Keratinocyte (primary cell): ENCODE measurements at regions not wholly inside any gene's neighbourhood (a gene's known extent, or its start where the extent isn't known, plus 50 kb on each side); places are given as distances from the start of the nearest gene placed in this dataset.

ENCODE experiments used
- DNase-seq: peaks from one replicate; pipeline ENCODE4 v3.0.0-alpha.2; 2011; ENCODE audit warnings: low read depth, missing footprints, low spot score
- FAIRE-seq: peaks from 2 replicates; lab custom pipeline; 2011; peaks lifted over from hg19 to GRCh38; lab: Jason Lieb, UNC
- H2AFZ ChIP-seq: 2 replicates; pipeline ENCODE4 v1.6.0; 2012; ENCODE audit warnings: low read length, control low read depth, inconsistent platforms; ENCODE audit not compliant: control insufficient read depth
- H3K27ac ChIP-seq: 2 replicates; pipeline ENCODE4 v1.5.1; 2011; ENCODE audit warnings: low read length; ENCODE audit not compliant: control insufficient read depth, insufficient read depth
- H3K27me3 ChIP-seq: 3 replicates; pipeline ENCODE4 v1.6.0; 2011; ENCODE audit warnings: low read length; ENCODE audit not compliant: control insufficient read depth, insufficient read depth; ENCODE audit errors: extremely low read depth
- H3K36me3 ChIP-seq, 2 experiments: 2 replicates in 1 of 2; 3 replicates in 1 of 2; pipeline ENCODE4 v1.5.1; 2011; ENCODE audit warnings: low read length in 2 of 2, mild to moderate bottlenecking in 1 of 2; ENCODE audit not compliant: control insufficient read depth in 2 of 2, insufficient read depth in 2 of 2; ENCODE audit errors: extremely low read depth in 1 of 2
- H3K4me1 ChIP-seq: 3 replicates; pipeline ENCODE4 v1.5.1; 2011; ENCODE audit warnings: low read length; ENCODE audit not compliant: control insufficient read depth, insufficient read depth; ENCODE audit errors: extremely low read depth
- H3K4me2 ChIP-seq: 3 replicates; pipeline ENCODE4 v1.6.0; 2011; ENCODE audit warnings: low read depth, low read length; ENCODE audit not compliant: control insufficient read depth, insufficient read depth; ENCODE audit errors: extremely low read depth
- H3K4me3 ChIP-seq, 3 experiments: fragments of 200-600 bp in 1 of 3; sonication (generic) in 1 of 3; 2 replicates in 2 of 3; 3 replicates in 1 of 3; pipeline ENCODE4 v1.5.1; 2011 to 2016; ENCODE audit warnings: low read length in 3 of 3, mild to moderate bottlenecking in 3 of 3, control low read depth in 2 of 3, inconsistent platforms in 1 of 3, low read depth in 1 of 3, mixed read lengths in 1 of 3, mixed run types in 1 of 3, moderate library complexity in 1 of 3; ENCODE audit not compliant: control insufficient read depth in 2 of 3, insufficient read depth in 2 of 3; ENCODE audit errors: extremely low read depth in 1 of 3
- H3K79me2 ChIP-seq: 2 replicates; pipeline ENCODE4 v1.6.0; 2012; ENCODE audit warnings: low read length; ENCODE audit not compliant: control insufficient read depth, insufficient read depth
- H3K9ac ChIP-seq: 3 replicates; pipeline ENCODE4 v1.6.0; 2011; ENCODE audit warnings: low read length; ENCODE audit not compliant: control insufficient read depth, insufficient read depth; ENCODE audit errors: extremely low read depth
- H3K9me1 ChIP-seq: 3 replicates; pipeline ENCODE4 v1.6.0; 2011; ENCODE audit warnings: low read length; ENCODE audit not compliant: control insufficient read depth, insufficient read depth; ENCODE audit errors: extremely low read depth
- H3K9me3 ChIP-seq: 2 replicates; pipeline ENCODE4 v1.5.1; 2012; ENCODE audit warnings: low read depth, low read length; ENCODE audit not compliant: control insufficient read depth
- H4K20me1 ChIP-seq: 3 replicates; pipeline ENCODE4 v1.6.0; 2011; ENCODE audit warnings: low read length; ENCODE audit not compliant: control insufficient read depth, insufficient read depth; ENCODE audit errors: extremely low read depth
- EZH2 ChIP-seq: IDR thresholded peaks from one replicate; pipeline ENCODE4 v1.6.1; 2012; ENCODE audit warnings: inconsistent platforms, mild to moderate bottlenecking, low read length, moderate library complexity
- dilution Hi-C: fragments of 300-500 bp; cut with MboI; formaldehyde crosslinking; loops from one replicate; pipeline ENCODE4 v1.7.0; 2020; ENCODE audit warnings: low sequenced_read_pairs; ENCODE audit not compliant: extremely low pct_ligation_motif_present
- TF ChIP-seq, protein P1 (sequence below), 3 experiments: IDR thresholded peaks in 1 of 3; conservative IDR thresholded peaks in 1 of 3; optimal IDR thresholded peaks in 1 of 3; 2 replicates in 2 of 3; 3 replicates in 1 of 3; pipeline versions ENCODE3 to v1.5.1; 2011; ENCODE audit warnings: low read length in 3 of 3, mild to moderate bottlenecking in 3 of 3, moderate library complexity in 2 of 3, control low read depth in 1 of 3, inconsistent platforms in 1 of 3; ENCODE audit not compliant: insufficient read depth in 2 of 3; ENCODE audit errors: extremely low read depth in 1 of 3

DNA sequence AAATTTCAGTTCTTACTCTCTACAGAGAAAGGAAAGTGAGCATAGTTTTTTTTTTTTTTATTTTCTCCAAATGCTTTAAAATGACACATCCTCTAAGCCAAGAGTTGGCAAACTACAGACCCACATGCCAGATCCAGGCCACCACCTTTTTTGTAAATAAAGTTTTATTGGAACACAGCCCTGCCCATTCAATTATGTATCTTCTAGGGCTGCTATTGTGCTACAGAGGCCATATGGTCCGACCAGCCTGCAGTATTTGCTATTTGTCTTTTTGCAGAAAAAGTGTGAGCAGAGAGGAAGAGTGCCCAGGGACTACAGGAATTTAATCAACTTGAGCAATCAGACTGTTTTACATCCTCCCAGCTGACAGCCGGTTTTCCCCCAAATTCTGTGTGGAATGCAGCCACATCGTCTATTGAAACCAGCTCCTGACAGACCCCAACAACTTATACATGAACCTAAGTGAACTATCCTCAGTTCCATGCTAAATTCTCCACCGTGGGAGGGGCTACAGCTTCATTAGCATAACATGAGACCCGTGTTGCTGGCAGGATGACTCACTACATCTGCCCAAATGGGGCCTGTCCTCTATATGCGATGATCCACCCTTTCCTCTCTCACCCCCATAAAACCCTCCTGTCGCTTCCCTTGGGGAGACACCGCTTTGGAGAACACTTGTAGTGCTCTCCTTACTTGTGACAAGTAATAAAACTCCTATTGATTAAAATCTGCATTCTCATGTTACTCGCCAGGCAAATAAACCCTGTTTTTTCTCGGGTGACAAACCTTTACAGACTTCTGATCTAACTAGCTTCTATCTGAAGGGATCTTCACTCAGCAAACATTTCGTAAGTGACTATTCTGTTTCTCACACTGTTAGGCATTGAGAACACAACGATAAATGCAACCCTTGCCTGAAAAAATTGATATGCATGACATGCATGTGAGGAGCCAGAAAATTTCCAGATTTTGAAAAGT is 149.4 kb upstream of the HS3ST3A1 start:
- no peak overlapping the region for H3K9ac ChIP-seq
- DNase-seq, result no peak

DNA sequence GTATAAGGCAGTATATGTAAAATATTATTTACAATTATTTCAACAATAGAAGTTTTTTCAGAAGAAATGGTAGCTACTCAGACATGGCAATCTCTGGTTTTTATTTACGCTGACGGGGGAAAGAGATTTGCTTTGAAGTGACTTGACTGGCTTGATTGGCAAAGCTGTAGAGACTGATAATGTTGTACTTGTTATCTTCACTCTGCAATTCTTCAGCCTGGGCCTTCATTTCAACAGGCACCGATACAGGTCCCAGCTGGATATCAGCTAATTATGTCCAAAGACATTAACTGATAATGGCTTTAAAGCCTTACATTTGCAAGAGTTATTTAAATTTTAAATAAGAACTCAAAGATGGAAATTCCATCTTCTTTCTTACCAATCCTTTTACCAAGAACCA is 151.4 kb upstream of the HS3ST3A1 start:
- H3K9me1 ChIP-seq, result no peaks in the 10 kb centered on the region
- H4K20me1 ChIP-seq, result no peaks in the 10 kb centered on the region
- no peak overlapping the region for H2AFZ ChIP-seq
- no peaks in the 10 kb centered on the region for H3K27me3 ChIP-seq
- no peak overlapping the region for H3K27ac ChIP-seq
- no peaks in the 10 kb centered on the region for H3K79me2 ChIP-seq
- no peak overlapping the region for H3K9ac ChIP-seq
- no peaks in the 10 kb centered on the region for H3K9me3 ChIP-seq
- H3K4me3 ChIP-seq, result no peak overlapping the region
- DNase-seq, result no peak
- H3K4me2 ChIP-seq, result no peak overlapping the region
- no peak for FAIRE-seq
- dilution Hi-C loops, result no loop called here
- H3K36me3 ChIP-seq, result no peaks in the 10 kb centered on the region
- no peak for TF ChIP-seq EZH2
- TF ChIP-seq, protein P1, sequence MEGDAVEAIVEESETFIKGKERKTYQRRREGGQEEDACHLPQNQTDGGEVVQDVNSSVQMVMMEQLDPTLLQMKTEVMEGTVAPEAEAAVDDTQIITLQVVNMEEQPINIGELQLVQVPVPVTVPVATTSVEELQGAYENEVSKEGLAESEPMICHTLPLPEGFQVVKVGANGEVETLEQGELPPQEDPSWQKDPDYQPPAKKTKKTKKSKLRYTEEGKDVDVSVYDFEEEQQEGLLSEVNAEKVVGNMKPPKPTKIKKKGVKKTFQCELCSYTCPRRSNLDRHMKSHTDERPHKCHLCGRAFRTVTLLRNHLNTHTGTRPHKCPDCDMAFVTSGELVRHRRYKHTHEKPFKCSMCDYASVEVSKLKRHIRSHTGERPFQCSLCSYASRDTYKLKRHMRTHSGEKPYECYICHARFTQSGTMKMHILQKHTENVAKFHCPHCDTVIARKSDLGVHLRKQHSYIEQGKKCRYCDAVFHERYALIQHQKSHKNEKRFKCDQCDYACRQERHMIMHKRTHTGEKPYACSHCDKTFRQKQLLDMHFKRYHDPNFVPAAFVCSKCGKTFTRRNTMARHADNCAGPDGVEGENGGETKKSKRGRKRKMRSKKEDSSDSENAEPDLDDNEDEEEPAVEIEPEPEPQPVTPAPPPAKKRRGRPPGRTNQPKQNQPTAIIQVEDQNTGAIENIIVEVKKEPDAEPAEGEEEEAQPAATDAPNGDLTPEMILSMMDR (optimal IDR thresholded peaks at IDR 0.05 in 1 of 3, IDR thresholded peaks at IDR 0.05 in 1 of 3, conservative IDR thresholded peaks at IDR 0.05 in 1 of 3; ENCODE audit: extremely low read depth in 1 of 3, insufficient read depth in 2 of 3, low read length in 3 of 3), result no peak
- no peaks in the 10 kb centered on the region for H3K4me1 ChIP-seq

More for the DNA sequence above, 149.4 kb upstream of the HS3ST3A1 start:
- Histone ChIP-seq H4K20me1 (no peaks in the 10 kb centered on the region), H3K79me2 (no peaks in the 10 kb centered on the region), H3K9me1 (no peaks in the 10 kb centered on the region), H3K4me3 (no peak overlapping the region), H3K27me3 (no peaks in the 10 kb centered on the region), H3K4me1 (no peaks in the 10 kb centered on the region), H3K27ac (no peak overlapping the region), H3K36me3 (no peaks in the 10 kb centered on the region), H3K9me3 (no peaks in the 10 kb centered on the region), H3K4me2 (no peak overlapping the region), H2AFZ (no peak overlapping the region)
- FAIRE-seq, result no peak
- dilution Hi-C loops, result no loop called here
- TF ChIP-seq, protein P1 (optimal IDR thresholded peaks at IDR 0.05 in 1 of 3, IDR thresholded peaks at IDR 0.05 in 1 of 3, conservative IDR thresholded peaks at IDR 0.05 in 1 of 3; ENCODE audit: extremely low read depth in 1 of 3, insufficient read depth in 2 of 3, low read length in 3 of 3), result no peak
- no peak for TF ChIP-seq EZH2
